ENCODE measurements at regions not wholly inside any gene's neighbourhood (a gene's known extent, or its start where the extent isn't known, plus 50 kb on each side); places are given as distances from the start of the nearest gene placed in this dataset.

GRCh38 chr13:111518161-111518792 lies 197.8 kb downstream of the TEX29 start:
- DNase-seq = no peak
- H3K4me1 ChIP-seq (replicated peaks; ENCODE audit: insufficient read depth) = no peaks in the 10 kb centered on the region
- no peaks in the 10 kb centered on the region; the same call in 1 of the 2 replicates for H4K20me1 ChIP-seq (ENCODE audit: insufficient read depth)
- no peaks in the 10 kb centered on the region for H3F3A ChIP-seq (ENCODE audit: insufficient read depth, low read depth)
- no peaks in the 10 kb centered on the region for H3K79me2 ChIP-seq (ENCODE audit: low read depth)
- ChIA-PET POLR2A (ENCODE audit: unreplicated experiment) (no interaction called here), CTCF (no interaction called here)
- H3K4me3 ChIP-seq = no peak overlapping the region
- peaks cover 86% of the 10 kb centered on the region for H3K27me3 ChIP-seq (ENCODE audit: insufficient read depth, low read depth)
- TF ChIP-seq CTCF (conservative IDR thresholded peaks at IDR 0.05) (no peak), EZH2 (IDR thresholded peaks at IDR 0.05; ENCODE audit: low read depth) (no peak)
- H3K27ac ChIP-seq = no peak overlapping the region
- H3K9me3 ChIP-seq (ENCODE audit: insufficient read depth, low read depth) = no peaks in the 10 kb centered on the region
- H3K36me3 ChIP-seq (ENCODE audit: low read depth) = no peaks in the 10 kb centered on the region
- no TSS peak for BruUV-seq (replicated peaks)
- H2AFZ ChIP-seq = no peak overlapping the region
- no peaks in the 10 kb centered on the region for H3K9me2 ChIP-seq (ENCODE audit: insufficient read depth)
- intact Hi-C loops (cut with micrococcal nuclease; ENCODE audit: unreplicated experiment) = no loop called here
- H3K4me2 ChIP-seq = no peak overlapping the region

GRCh38 chr13:111519041-111519440 lies 198.6 kb downstream of the TEX29 start:
- no peaks in the 10 kb centered on the region for H3K9me2 ChIP-seq (ENCODE audit: insufficient read depth)
- ChIA-PET CTCF (no interaction called here), POLR2A (ENCODE audit: unreplicated experiment) (no interaction called here)
- H3K27ac ChIP-seq = no peak overlapping the region
- peaks cover 89% of the 10 kb centered on the region for H3K27me3 ChIP-seq (ENCODE audit: insufficient read depth, low read depth)
- no peaks in the 10 kb centered on the region for H3K36me3 ChIP-seq (ENCODE audit: low read depth)
- intact Hi-C loops (cut with micrococcal nuclease; ENCODE audit: unreplicated experiment) = no loop called here
- H3K79me2 ChIP-seq (ENCODE audit: low read depth) = no peaks in the 10 kb centered on the region
- H3K4me2 ChIP-seq = no peak overlapping the region
- no peaks in the 10 kb centered on the region for H3K4me1 ChIP-seq (replicated peaks; ENCODE audit: insufficient read depth)
- no peak overlapping the region for H2AFZ ChIP-seq
- no TSS peak for BruUV-seq (replicated peaks)
- no peaks in the 10 kb centered on the region; the same call in 1 of the 2 replicates for H4K20me1 ChIP-seq (ENCODE audit: insufficient read depth)
- H3K9me3 ChIP-seq (ENCODE audit: insufficient read depth, low read depth) = no peaks in the 10 kb centered on the region
- no peak overlapping the region for H3K4me3 ChIP-seq
- no peak for DNase-seq
- no peak for TF ChIP-seq CTCF (conservative IDR thresholded peaks at IDR 0.05)
- no peak for TF ChIP-seq EZH2 (IDR thresholded peaks at IDR 0.05; ENCODE audit: low read depth)
- H3F3A ChIP-seq (ENCODE audit: insufficient read depth, low read depth) = no peaks in the 10 kb centered on the region

- Histone ChIP-seq H3K27ac (no peak overlapping the region), H3K27me3 (ENCODE audit: insufficient read depth, low read depth) (peaks cover 86% of the 10 kb centered on the region), H3K36me3 (ENCODE audit: low read depth) (no peaks in the 10 kb centered on the region), H3K9me2 (ENCODE audit: insufficient read depth) (no peaks in the 10 kb centered on the region), H3K4me1 (replicated peaks; ENCODE audit: insufficient read depth) (no peaks in the 10 kb centered on the region), H3F3A (ENCODE audit: insufficient read depth, low read depth) (no peaks in the 10 kb centered on the region), H3K9me3 (ENCODE audit: insufficient read depth, low read depth) (no peaks in the 10 kb centered on the region), H4K20me1 (ENCODE audit: insufficient read depth) (no peaks in the 10 kb centered on the region; the same call in 1 of the 2 replicates), H3K4me2 (no peak overlapping the region), H3K79me2 (ENCODE audit: low read depth) (no peaks in the 10 kb centered on the region), H2AFZ (no peak overlapping the region), H3K4me3 (no peak overlapping the region)
- CTCF ChIA-PET = no interaction called here
- intact Hi-C loops (cut with micrococcal nuclease; ENCODE audit: unreplicated experiment) = no loop called here
- POLR2A ChIA-PET (ENCODE audit: unreplicated experiment) = no interaction called here
- BruUV-seq (replicated peaks) = no TSS peak
- TF ChIP-seq EZH2 (IDR thresholded peaks at IDR 0.05; ENCODE audit: low read depth) (no peak), CTCF (conservative IDR thresholded peaks at IDR 0.05) (no peak)
- DNase-seq = no peak
Observed at GRCh38 chr13:111519490-111520170, 199.2 kb downstream of the TEX29 start.

Data from PC-9 (cell line).